ENCODE measurements at regions not wholly inside any gene's neighbourhood (a gene's known extent, or its start where the extent isn't known, plus 50 kb on each side); places are given as distances from the start of the nearest gene placed in this dataset.

GRCh38 chr13:87100431-87100830, 570.7 kb upstream of the SLITRK5 start:
- no peak for TF ChIP-seq CTCF (IDR thresholded peaks at IDR 0.05)
- no peak for TF ChIP-seq POLR2A (IDR thresholded peaks at IDR 0.05)
